Kidney (tissue), 13 donors: ENCODE measurements at regions not wholly inside any gene's neighbourhood (a gene's known extent, or its start where the extent isn't known, plus 50 kb on each side); places are given as distances from the start of the nearest gene placed in this dataset.

Source experiments
- DNase-seq, 5 donors: peaks; one replicate each; pipeline ENCODE4 v3.0.0-alpha.2; 2013 to 2020
- FAIRE-seq: peaks from 2 replicates; lab custom pipeline; 2012; peaks lifted over from hg19 to GRCh38; lab: Jason Lieb, UNC
- H3K27ac ChIP-seq, 2 donors: one replicate each; pipeline ENCODE4 v1.7.0; 2013; ENCODE audit warnings: low read depth in 2 of 2, low read length in 2 of 2, inconsistent platforms in 1 of 2
- H3K27me3 ChIP-seq: one replicate; pipeline ENCODE4 v1.7.1; 2013; ENCODE audit warnings: low read length, inconsistent platforms; ENCODE audit not compliant: control insufficient read depth, insufficient read depth
- H3K36me3 ChIP-seq, 3 donors: one replicate each; pipeline versions ENCODE4 v1.7.0 to v1.7.1; 2013; ENCODE audit warnings: low read length in 3 of 3, control low read depth in 1 of 3, inconsistent platforms in 1 of 3; ENCODE audit not compliant: insufficient read depth in 3 of 3, control insufficient read depth in 2 of 3
- H3K4me1 ChIP-seq, 3 donors: one replicate each; pipeline versions ENCODE4 v1.7.0 to v1.7.1; 2013; ENCODE audit warnings: low read length in 3 of 3, inconsistent platforms in 1 of 3, low read depth in 1 of 3; ENCODE audit not compliant: control insufficient read depth in 2 of 3, insufficient read depth in 2 of 3
- H3K4me3 ChIP-seq, 3 donors: one replicate each; pipeline versions ENCODE4 v1.7.0 to v1.8.1; 2013; ENCODE audit warnings: low read length in 3 of 3, control low read depth in 1 of 3, inconsistent platforms in 1 of 3
- H3K9ac ChIP-seq, 3 donors: one replicate each; pipeline versions ENCODE4 v1.7.0 to v1.7.1; 2013; ENCODE audit warnings: low read length in 3 of 3, control low read depth in 1 of 3, inconsistent platforms in 1 of 3
- H3K9me3 ChIP-seq, 3 donors: one replicate each; pipeline versions ENCODE4 v1.7.0 to v1.7.1; 2013; ENCODE audit warnings: low read length in 3 of 3, control low read depth in 1 of 3, inconsistent platforms in 1 of 3; ENCODE audit not compliant: control insufficient read depth in 2 of 3, insufficient read depth in 1 of 3
- CTCF ChIP-seq: IDR thresholded peaks from 3 replicates; pipeline ENCODE4 v1.5.1; 2012; ENCODE audit warnings: mild to moderate bottlenecking, moderate library complexity, borderline replicate concordance; ENCODE audit not compliant: insufficient read depth; ENCODE audit errors: extremely low read depth
- intact Hi-C: fragments of 100-400 bp; cut with DNase I; formaldehyde crosslinking; loops from one replicate; pipeline ENCODE4 v1.11.1; 2022
- donor health status: control.
- donor health status: control.
- donor health status: control.
- donor health status: control.
- donor health status: control.
- donor health status: DM: yes; HTN: yes; CAD: no.
- donor health status: Normal renal cell carcinoma (clear cell type).

- TF ChIP-seq CTCF = no peak
- intact Hi-C loops = no loop called here
These were observed 181.9 kb downstream of the FAT3 start for GRCh38 chr11:92406472-92406871.

DNA sequence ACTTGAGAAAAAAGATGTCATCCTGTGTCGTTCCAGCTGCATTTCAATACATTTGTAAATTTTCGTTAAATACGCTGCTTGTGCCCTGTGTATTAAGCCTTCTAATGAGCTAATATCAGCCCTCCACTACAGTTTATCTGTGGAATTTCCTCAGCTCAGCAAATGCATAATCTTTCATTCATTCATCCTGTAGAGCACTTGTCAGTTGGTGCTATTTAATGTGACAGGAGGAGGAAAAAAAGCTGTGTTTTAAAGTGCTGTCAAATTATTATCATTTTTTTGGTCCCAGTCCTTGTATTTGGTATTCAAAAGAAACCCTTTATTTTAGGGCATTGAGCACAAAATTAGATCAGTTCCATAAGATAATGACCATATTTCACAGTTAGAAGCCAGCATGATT is 184.7 kb downstream of the FAT3 start:
- Histone ChIP-seq H3K4me1 (no peaks in the 10 kb centered on the region), H3K9ac (no peak overlapping the region), H3K4me3 (no peak overlapping the region), H3K36me3 (no peaks in the 10 kb centered on the region), H3K27ac (no peak overlapping the region), H3K9me3 (no peaks in the 10 kb centered on the region), H3K27me3 (no peaks in the 10 kb centered on the region)
- no peak for FAIRE-seq
- intact Hi-C loops = no loop called here
- no peak for DNase-seq
- no peak for TF ChIP-seq CTCF

More at GRCh38 chr11:92406472-92406871, 181.9 kb downstream of the FAT3 start:
- no peaks in the 10 kb centered on the region for H3K9me3 ChIP-seq
- H3K9ac ChIP-seq = no peak overlapping the region
- no peak overlapping the region for H3K27ac ChIP-seq
- no peaks in the 10 kb centered on the region for H3K4me1 ChIP-seq
- no peaks in the 10 kb centered on the region for H3K27me3 ChIP-seq
- FAIRE-seq = no peak
- no peaks in the 10 kb centered on the region for H3K36me3 ChIP-seq
- no peak overlapping the region for H3K4me3 ChIP-seq
- DNase-seq = no peak

DNA sequence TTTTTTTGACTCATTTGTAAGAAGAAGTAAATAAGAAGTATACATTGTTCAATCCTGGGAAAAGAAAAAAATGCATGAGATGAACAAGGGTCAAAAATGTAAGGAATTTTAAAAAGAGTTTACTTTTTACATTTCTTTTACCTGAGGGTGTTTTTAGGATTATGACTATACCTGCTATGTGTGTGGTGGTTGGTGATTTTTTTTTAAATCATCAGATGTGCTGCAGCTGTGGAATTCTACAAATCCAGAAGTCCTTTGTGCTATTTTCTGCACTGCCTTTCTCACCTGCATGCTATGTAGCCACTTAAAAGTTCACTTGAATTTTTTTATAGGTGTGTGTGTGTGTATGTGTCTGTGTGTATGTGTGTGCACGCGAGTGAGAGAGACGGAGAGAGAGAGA is 185.3 kb downstream of the FAT3 start:
- no peak for DNase-seq
- Histone ChIP-seq H3K9ac (no peak overlapping the region), H3K27me3 (no peaks in the 10 kb centered on the region), H3K4me1 (no peaks in the 10 kb centered on the region), H3K9me3 (no peaks in the 10 kb centered on the region), H3K36me3 (no peaks in the 10 kb centered on the region), H3K4me3 (no peak overlapping the region), H3K27ac (no peak overlapping the region)
- intact Hi-C loops = no loop called here
- TF ChIP-seq CTCF = no peak
- FAIRE-seq = no peak

DNA sequence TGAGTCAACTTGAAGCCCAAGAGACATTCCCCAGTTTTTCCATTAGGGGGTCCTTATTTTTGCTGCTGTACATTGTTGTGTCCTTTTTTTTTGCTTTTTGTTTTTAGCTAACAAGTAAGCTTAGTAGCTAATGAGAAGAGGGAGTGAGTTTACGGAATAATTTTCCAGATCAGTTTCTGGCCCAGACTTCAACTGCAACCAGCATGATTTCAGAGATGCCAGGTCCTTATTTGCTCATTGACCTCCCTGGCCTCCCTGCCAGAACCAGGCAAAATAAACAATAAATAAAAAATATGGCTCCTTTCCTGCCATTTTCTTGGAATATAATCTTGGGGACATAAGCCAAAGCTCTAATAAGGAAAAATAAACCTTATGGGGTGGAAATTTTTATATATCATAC is 185.9 kb downstream of the FAT3 start:
- no peak overlapping the region for H3K4me3 ChIP-seq
- DNase-seq (no peak), FAIRE-seq (no peak)
- H3K9me3 ChIP-seq = no peaks in the 10 kb centered on the region
- no peak overlapping the region for H3K9ac ChIP-seq
- H3K36me3 ChIP-seq = no peaks in the 10 kb centered on the region
- H3K4me1 ChIP-seq = no peaks in the 10 kb centered on the region
- no peak for TF ChIP-seq CTCF
- intact Hi-C loops = no loop called here
- no peak overlapping the region for H3K27ac ChIP-seq
- H3K27me3 ChIP-seq = no peaks in the 10 kb centered on the region
